ENCODE measurements at regions not wholly inside any gene's neighbourhood (a gene's known extent, or its start where the extent isn't known, plus 50 kb on each side); places are given as distances from the start of the nearest gene placed in this dataset.

DNA sequence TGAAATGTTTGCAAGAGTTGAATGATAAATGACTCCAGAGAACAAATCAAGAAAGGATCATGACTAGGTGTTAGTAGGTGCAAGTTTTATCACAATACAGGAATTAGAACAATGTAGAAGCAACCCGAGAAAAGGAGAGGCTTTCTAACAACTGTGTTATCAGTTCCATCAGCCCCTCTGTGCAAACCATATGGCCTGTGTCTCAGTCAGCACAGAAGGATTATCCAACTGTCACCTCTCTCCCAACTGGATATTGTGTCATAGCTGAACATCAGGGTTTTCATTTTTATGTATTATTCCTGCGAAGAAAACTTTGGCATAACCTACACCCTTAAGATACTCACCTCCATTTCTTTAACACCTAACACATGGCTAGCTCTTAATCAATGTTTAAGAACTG is 321.6 kb upstream of the RND3 start:
- TF ChIP-seq POLR2AphosphoS5 (IDR thresholded peaks at IDR 0.05; ENCODE audit: low read depth, low read length) (no peak), SIN3A (IDR thresholded peaks at IDR 0.05; ENCODE audit: borderline replicate concordance, insufficient read depth, low read length) (no peak), TAF1 (IDR thresholded peaks at IDR 0.05; ENCODE audit: borderline replicate concordance, insufficient read depth, low read length) (no peak)
- TF ChIP-seq, protein P1, sequence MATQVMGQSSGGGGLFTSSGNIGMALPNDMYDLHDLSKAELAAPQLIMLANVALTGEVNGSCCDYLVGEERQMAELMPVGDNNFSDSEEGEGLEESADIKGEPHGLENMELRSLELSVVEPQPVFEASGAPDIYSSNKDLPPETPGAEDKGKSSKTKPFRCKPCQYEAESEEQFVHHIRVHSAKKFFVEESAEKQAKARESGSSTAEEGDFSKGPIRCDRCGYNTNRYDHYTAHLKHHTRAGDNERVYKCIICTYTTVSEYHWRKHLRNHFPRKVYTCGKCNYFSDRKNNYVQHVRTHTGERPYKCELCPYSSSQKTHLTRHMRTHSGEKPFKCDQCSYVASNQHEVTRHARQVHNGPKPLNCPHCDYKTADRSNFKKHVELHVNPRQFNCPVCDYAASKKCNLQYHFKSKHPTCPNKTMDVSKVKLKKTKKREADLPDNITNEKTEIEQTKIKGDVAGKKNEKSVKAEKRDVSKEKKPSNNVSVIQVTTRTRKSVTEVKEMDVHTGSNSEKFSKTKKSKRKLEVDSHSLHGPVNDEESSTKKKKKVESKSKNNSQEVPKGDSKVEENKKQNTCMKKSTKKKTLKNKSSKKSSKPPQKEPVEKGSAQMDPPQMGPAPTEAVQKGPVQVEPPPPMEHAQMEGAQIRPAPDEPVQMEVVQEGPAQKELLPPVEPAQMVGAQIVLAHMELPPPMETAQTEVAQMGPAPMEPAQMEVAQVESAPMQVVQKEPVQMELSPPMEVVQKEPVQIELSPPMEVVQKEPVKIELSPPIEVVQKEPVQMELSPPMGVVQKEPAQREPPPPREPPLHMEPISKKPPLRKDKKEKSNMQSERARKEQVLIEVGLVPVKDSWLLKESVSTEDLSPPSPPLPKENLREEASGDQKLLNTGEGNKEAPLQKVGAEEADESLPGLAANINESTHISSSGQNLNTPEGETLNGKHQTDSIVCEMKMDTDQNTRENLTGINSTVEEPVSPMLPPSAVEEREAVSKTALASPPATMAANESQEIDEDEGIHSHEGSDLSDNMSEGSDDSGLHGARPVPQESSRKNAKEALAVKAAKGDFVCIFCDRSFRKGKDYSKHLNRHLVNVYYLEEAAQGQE (IDR thresholded peaks at IDR 0.05; ENCODE audit: insufficient read depth in 1 of 2, low read depth in 2 of 2, low read length in 2 of 2): no peak

All from PFSK-1 (cell line).